ENCODE measurements at regions not wholly inside any gene's neighbourhood (a gene's known extent, or its start where the extent isn't known, plus 50 kb on each side); places are given as distances from the start of the nearest gene placed in this dataset.

- no peak for DNase-seq
Observed at GRCh38 chr3:144235489-144235888, 263.9 kb downstream of the DIPK2A start.

GRCh38 chr3:144237351-144237750 is 265.7 kb downstream of the DIPK2A start:
- DNase-seq, result no peak

DNA sequence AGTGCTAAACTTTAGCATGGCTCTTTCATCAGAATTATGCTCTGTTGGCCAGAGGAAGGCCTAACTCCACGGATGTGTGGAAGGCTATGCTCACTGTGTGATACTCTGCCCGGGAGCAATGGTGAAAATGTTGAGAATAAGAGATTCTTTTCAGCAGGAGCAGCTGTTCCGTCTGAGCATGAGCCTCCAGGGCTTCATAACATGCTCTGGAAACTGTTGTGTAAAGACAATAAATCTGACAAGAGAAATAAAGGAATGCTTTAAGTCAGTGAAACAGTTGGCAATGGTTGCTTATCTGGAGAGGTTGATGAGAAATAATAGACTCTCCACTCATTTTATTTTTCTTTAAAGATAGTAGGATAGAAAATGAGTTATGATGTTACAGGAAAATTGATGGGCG is 269.8 kb downstream of the DIPK2A start:
- DNase-seq, result no peak

- DNase-seq, result no peak
Observed at GRCh38 chr3:144242747-144243146, 271.1 kb downstream of the DIPK2A start.

DNA sequence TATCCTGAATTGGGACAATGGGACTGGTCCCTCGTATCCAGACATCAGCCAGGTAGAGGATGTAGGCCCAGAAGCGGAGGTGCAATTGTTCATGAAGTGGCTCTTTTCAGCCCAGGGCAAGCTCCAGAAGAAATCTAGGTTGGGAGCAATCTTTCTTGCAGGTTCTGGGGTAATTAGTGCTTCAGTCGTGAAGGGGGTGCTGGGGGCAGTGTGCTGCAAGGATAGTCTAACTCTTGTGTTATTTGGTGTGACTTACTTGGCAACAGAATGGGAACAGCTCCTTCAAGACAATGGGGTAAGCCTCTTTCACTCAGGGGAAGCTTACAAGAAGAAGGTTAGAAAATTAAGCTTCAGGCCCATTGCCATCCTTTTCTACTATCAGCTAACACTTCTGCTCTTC is 273.0 kb downstream of the DIPK2A start:
- DNase-seq, result no peak

DNA sequence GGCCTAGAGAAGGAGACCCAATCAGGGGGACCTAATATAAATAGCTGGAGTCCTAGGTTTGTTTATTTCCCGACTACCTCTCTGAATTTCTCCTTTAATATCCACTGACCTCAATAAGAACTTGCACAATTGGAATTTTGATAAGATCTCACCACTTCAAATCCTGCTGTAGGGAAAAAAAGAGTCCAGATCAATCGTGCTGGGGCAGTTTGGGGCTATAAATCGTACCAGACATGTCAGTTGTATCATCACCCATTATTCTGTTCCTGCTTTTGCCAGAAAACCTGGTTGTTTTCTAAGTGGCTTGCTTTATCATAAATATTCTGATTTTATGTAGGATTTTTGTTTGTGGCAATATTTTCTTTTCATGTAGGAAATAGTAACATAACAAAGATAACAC is 281.3 kb downstream of the DIPK2A start:
- no peak for DNase-seq

GRCh38 chr3:144257381-144257780 is 285.8 kb downstream of the DIPK2A start:
- no peak for DNase-seq

GRCh38 chr3:144259267-144259666 is 287.6 kb downstream of the DIPK2A start:
- no peak for DNase-seq

GRCh38 chr3:144263706-144264105 is 292.1 kb downstream of the DIPK2A start:
- DNase-seq, result no peak

DNA sequence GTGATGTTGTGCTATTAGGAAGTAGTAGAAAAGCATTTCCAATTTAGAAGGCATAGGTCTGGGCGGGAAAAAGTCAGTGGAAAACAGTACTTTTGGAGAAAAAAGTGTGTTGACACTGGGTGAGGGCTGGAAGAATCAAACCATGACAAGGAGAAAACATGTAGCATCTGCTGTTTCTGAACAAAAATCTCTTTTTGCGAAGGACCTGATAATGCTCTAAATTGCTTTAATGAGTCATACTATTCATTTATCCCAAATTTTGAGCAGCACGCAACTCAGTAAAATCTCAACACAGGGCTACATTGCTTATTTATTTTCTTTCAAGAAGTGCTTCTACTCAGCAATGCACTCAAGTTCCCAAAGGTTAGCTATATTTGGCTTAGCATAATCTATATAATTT is 292.7 kb downstream of the DIPK2A start:
- DNase-seq, result no peak

- DNase-seq, result no peak
Observed at GRCh38 chr3:144264794-144265193, 293.2 kb downstream of the DIPK2A start.

DNA sequence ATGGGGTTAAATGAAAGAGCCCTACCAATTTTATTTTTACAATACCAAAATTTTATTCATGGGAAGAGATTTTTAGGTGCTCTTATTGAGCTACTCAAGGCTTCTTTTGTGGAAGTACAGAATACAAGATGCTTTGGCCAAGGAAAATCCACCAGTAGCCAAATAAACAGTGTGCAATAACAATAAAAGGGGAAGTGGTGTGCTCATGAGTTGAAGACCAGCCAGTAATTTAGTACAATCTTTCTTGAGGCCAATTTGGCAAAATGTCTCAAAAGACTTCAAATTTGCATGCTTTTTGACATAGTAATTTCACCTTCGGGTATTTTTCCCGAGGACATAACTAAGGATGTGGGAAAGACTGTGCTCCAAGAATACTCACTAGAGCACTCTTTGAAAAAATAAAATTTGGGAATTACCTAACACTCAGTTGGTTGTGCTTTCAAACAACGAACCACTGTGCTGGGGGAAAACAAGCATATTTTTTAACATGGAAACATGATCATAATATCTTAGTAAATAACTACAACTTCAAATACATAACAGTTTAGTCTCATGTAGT is 294.0 kb downstream of the DIPK2A start:
- DNase-seq, result no peak

DNA sequence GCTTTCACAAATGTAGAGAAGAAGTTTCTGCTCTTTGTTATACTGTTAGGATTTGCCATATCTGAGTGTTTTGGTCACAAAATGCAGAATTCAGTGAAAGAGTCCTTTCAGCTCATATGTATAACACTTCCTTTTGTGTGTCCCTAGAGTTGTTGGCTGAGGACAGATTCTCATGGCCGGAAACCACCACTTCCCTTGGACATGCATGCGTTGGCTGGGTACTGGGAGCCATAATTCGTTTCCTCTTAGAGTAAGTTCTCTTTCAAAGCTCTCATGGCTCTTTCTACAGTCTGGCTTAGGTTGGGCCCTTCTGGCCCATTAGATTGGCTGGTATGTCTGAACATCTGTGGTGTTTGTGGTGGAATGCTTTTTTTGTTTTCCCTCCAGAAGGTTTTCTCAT is 298.5 kb downstream of the DIPK2A start:
- DNase-seq, result no peak

DNA sequence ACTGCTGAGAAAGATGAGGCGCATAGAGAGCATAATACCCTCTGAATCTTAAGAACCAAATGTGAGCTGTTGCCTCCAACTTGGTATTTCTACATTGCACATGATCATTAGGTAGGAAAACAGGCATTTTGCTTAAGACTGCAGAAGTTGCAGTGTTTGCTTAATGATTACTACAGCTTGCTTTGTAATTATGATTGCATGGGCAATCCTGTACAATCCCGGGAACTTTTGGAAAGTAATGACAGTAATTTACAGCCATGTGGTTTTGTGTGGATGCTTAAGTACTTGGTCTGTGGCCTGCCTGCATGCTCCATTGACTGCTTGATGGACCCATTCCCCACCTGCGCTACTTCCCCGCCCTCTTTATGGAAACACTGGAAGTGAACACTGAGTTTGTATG is 301.1 kb downstream of the DIPK2A start:
- DNase-seq, result no peak

- DNase-seq, result no peak
Observed at GRCh38 chr3:144273601-144274000, 302.0 kb downstream of the DIPK2A start.

DNA sequence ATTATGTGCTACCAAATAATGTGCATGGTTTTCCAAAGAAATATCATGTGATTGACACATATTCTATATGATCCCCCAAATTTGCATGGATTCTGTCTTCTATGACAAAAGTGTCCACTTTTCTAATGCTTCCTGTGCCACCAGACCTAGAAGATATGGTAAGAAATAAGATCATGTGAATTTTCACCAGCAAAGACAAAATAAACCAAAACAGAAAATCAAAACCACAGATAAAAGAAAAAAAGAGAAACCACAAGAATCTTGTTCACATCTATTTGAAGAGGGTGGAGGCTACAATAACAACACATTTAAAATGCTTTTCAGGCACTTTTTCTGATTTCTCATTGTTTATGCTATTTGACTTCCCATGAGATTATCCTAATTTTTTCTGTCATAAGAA is 303.4 kb downstream of the DIPK2A start:
- DNase-seq, result no peak

DNA sequence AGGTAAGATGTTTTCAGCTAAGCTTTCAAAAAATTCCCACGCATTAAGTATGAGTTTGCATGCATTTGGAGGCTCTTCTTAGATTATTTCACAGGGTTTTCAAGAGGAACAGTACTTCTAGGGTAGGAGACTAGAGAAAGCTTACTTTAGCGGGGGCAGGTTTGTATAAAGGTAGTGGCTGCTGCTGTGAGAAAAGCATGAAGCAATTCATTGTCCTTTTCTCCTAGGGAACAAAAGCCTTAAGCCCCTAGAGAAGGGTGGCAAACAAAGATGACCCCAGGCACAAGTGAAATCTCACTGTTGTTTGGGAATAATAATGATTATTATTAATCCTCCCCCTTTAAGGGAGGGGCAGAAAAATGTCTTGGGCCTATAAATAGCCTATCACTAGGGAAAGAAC is 310.7 kb downstream of the DIPK2A start:
- DNase-seq, result no peak

GRCh38 chr3:144286235-144286910 is 314.8 kb downstream of the DIPK2A start:
- no peak for DNase-seq

DNA sequence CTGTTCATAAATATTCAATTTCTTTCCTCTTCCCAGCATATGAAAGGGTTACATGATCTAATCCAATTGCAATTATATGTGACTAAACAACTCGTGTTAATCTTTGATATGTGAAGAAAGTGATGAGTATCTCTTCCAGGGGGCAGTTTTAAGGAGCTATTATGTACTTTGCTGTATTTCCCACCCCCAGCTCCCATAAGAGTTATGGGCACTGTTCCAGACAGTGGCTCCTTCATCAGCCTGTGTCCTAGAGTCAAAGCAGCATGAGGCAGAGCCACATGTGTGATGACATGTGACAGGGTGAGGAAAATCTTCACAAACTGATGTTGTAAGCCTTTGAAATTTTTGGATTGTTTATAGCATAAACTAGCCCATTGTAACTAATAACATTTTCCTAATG is 315.4 kb downstream of the DIPK2A start:
- DNase-seq, result no peak

DNA sequence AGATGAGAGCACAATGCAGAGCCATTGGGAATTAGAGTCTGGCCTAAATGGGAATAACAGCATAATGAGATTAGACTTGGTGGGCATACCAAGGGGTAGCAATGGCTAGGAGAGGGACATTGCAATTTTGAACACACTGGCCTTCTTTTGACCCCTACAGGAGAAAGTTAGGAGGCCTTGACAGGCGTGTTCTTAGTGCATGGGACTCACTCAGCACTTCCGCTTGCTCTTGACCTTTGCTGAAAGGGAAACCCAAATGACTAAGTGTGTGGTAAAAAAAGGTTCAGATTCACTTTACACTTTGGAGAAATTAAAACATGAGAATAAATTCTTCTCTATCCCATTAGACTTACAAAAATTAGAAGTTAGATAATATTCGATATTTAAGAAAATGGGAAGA is 317.4 kb downstream of the DIPK2A start:
- DNase-seq, result no peak

- DNase-seq, result no peak
Observed at GRCh38 chr3:144294659-144295538, 323.3 kb downstream of the DIPK2A start.

DNA sequence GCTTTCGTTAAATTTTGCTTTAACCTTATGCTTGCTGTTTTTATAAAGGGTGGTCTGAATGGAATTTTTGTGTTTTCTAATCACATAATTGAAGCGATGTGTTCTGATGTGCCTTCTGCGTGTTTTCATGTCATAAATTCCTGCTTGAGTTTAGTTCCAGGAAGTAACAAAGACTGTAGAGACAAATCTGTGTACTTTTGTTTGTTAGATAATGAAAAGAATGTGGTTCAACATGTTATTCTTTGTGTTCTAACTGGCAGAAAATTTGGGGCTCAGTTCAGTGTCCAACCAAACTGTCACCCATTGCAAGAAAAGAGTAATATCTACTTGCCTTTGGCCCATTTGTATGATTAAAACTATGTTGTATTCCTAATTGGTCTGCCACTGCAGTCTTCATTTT is 324.0 kb downstream of the DIPK2A start:
- no peak for DNase-seq

DNA sequence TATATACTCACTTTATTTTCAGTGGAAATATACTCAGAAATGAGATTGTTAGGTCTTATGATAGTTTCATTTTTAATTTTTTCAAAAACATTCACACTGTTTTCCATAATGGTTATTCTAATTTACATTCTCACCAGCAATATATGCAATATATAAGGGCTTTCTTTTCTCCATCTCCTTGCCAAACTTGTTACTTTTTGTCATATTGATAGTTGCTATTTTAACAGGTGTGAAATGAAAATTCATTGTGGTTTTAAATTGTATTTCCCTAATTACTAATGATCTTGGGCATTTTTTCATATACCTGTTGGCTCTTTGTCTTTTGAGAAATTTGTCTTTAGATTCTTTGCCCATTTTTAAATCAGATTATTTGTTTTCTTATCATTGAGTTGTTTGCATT is 325.2 kb downstream of the DIPK2A start:
- no peak for DNase-seq

DNA sequence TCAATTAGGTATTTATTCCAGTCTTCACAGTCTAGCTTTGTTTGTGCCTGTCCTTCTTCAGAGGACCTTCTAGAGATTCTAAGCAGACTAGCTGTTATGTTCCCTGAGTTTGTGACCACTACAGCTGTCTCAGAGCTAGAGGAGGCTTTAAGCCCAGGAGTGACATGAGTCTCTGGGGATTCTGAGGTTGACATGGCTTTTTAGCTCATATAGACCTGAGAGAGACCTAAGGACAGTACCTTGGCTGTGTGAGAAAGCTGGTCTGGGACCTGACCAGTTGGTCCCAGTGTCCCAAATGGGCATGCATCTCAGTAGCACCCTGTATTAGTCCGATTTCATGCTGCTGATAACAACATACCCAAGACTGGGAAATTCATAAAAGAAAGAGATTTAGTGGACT is 330.2 kb downstream of the DIPK2A start:
- DNase-seq, result no peak

All from activated effector memory CD4-positive, alpha-beta T cell treated with anti-CD3 and anti-CD28 coated beads, Interleukin-2, amount 50 U/mL, for 16 hours (primary cell).